Hypothalamus (tissue), 51 donors: ENCODE measurements at regions not wholly inside any gene's neighbourhood (a gene's known extent, or its start where the extent isn't known, plus 50 kb on each side); places are given as distances from the start of the nearest gene placed in this dataset.

ENCODE experiments used
- DNase-seq, 51 donors: peaks; one replicate each; lab custom pipeline; 2025; lab: John Stamatoyannopoulos, UW

GRCh38 chr18:10032331-10033015 lies 118.7 kb downstream of the VAPA start:
- peak in 27 of 51 donors; percentile 12 to 66 (median 36) for DNase-seq

- no peak for DNase-seq
These were observed 119.2 kb downstream of the VAPA start for GRCh38 chr18:10033016-10033399.

- no peak for DNase-seq
These were observed 121.6 kb downstream of the VAPA start for GRCh38 chr18:10035281-10035991.

- DNase-seq, result no peak
These were observed 122.7 kb downstream of the VAPA start for GRCh38 chr18:10036479-10036878.

- no peak for DNase-seq
These were observed 123.4 kb downstream of the VAPA start for GRCh38 chr18:10037181-10037580.

GRCh38 chr18:10038268-10038667 lies 124.5 kb downstream of the VAPA start:
- DNase-seq, result no peak

- DNase-seq, result no peak
These were observed 126.6 kb downstream of the VAPA start for GRCh38 chr18:10040287-10041011.

- no peak for DNase-seq
These were observed 127.4 kb downstream of the VAPA start for GRCh38 chr18:10041180-10041579.

- DNase-seq, result no peak
These were observed 128.7 kb downstream of the VAPA start for GRCh38 chr18:10042492-10042891.

- DNase-seq, result no peak
These were observed 130.2 kb downstream of the VAPA start for GRCh38 chr18:10044054-10044453.

- peak in 37 of 51 donors; percentile 8 to 77 (median 41) for DNase-seq
These were observed 131.6 kb downstream of the VAPA start for GRCh38 chr18:10045296-10045891.

- no peak for DNase-seq
These were observed 132.5 kb downstream of the VAPA start for GRCh38 chr18:10046178-10046807.

GRCh38 chr18:10047237-10047636 lies 133.4 kb downstream of the VAPA start:
- DNase-seq, result no peak

- DNase-seq, result peak in 3 of 51 donors; percentile 18 to 28 (median 24)
These were observed 135.9 kb downstream of the VAPA start for GRCh38 chr18:10049747-10050146.

- DNase-seq, result no peak
These were observed 137.1 kb downstream of the VAPA start for GRCh38 chr18:10050956-10051355.

- DNase-seq, result peak in 27 of 51 donors; percentile 17 to 90 (median 42)
These were observed 138.2 kb downstream of the VAPA start for GRCh38 chr18:10051877-10052631.

- DNase-seq, result no peak
These were observed 139.1 kb downstream of the VAPA start for GRCh38 chr18:10052871-10053270.

GRCh38 chr18:10053861-10054260 lies 140.0 kb downstream of the VAPA start:
- DNase-seq, result no peak

- no peak for DNase-seq
These were observed 140.6 kb downstream of the VAPA start for GRCh38 chr18:10054366-10054765.
